ENCODE measurements at regions not wholly inside any gene's neighbourhood (a gene's known extent, or its start where the extent isn't known, plus 50 kb on each side); places are given as distances from the start of the nearest gene placed in this dataset.

DNA sequence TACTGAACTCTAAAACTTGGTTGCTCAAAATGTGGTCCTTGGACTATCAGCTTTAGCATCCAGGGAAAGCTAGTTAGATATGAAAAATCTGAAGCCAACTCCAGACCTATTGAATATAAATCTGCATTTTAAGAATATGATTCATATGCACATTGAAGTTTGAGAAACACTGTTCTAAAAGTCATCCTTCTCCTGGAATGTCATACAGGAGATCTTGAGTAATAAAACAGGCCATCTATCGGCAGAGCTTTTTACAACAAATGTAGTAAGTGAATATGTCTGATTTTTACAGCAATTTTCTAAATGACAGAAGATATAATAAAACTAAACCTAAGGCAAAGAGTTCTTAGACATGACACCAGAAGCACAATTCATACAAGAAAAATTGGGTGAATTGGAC is 140.4 kb downstream of the PMP22 start:
- TF ChIP-seq, protein P1, sequence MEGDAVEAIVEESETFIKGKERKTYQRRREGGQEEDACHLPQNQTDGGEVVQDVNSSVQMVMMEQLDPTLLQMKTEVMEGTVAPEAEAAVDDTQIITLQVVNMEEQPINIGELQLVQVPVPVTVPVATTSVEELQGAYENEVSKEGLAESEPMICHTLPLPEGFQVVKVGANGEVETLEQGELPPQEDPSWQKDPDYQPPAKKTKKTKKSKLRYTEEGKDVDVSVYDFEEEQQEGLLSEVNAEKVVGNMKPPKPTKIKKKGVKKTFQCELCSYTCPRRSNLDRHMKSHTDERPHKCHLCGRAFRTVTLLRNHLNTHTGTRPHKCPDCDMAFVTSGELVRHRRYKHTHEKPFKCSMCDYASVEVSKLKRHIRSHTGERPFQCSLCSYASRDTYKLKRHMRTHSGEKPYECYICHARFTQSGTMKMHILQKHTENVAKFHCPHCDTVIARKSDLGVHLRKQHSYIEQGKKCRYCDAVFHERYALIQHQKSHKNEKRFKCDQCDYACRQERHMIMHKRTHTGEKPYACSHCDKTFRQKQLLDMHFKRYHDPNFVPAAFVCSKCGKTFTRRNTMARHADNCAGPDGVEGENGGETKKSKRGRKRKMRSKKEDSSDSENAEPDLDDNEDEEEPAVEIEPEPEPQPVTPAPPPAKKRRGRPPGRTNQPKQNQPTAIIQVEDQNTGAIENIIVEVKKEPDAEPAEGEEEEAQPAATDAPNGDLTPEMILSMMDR (IDR thresholded peaks at IDR 0.05) = no peak

DNA sequence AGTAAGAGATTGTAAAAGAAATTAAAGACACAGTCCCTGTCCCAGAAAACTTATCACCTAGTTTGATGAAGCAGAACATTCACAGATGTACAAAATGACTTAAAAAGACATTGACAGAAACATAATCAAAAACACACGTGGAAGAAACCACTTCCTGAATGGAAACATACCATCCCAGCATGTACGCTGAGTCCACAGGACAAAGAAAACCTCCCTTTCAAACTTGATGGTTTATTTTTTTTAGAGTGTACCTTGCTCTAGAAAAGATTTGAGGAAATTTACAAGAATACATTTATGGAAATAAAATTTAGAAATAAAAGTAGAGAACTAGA is 140.9 kb downstream of the PMP22 start:
- TF ChIP-seq, protein P1 (IDR thresholded peaks at IDR 0.05) = no peak

DNA sequence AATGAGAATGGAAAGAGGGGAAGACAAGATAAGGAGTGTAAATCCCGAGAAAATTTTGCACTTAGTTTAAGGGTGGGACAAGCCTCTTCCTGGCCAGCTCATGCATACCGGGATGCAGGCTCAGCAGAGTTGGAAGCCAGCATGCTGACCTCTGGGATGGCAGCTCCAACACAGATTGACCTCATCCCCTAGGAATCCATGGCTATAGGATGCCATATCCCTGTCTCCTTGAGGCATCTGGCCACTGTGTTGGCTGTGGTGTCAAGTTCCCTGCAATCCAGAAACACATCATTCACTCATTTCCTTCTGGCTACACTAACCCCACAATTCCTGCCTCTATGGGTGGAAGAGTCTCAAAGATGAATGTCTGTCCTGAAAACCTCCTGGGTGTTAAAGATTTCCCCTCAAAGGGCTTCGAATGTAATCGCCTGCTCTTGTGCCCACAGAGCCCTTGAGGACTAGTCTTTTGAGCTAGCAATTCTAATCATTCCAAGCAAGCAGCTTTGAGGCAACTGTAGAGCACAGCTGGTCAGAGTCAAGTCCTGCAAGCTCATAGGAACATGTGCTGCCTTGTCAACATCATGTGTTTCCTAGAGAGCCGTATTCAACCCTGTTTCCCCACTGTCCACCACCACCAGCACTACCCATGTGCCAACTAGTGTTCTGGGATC is 141.4 kb downstream of the PMP22 start:
- TF ChIP-seq, protein P1 (IDR thresholded peaks at IDR 0.05) = no peak

DNA sequence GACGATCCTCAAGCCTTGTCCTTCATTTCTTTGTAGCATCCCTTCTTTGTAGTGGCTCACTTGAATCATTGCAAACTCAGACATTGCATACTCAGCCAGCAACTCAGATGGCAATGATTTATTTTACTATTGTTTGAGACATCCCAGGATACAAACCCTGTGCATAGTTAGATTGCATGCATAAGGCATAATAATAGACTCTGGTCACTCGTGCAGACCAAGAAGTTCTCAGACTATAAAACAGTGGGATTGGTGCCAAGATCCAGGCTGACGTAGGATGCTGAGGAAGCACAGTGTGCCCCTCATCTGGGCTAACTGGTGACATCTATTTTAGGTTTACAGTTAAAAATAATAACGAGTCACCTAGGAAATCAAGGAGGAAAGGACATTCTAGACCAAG is 142.3 kb downstream of the PMP22 start:
- TF ChIP-seq, protein P1 (IDR thresholded peaks at IDR 0.05) = no peak

DNA sequence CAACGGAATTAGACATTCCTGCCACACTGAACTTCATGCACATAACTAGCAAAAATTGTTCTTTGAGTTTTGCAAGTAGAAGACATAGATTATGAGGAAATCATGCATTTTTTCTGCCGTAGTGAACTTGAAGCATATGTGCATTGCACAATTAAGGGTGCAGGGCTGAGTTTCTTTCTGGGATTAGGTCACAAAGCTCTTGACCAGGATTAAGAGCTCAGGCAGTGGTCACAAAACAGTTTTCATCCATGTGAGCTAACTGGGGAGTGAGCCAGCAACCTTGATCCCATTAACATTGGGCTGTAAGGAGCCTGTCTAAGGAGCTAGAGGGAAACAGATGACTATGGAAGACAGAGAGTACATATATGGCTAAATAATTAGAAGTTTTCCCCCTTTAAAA is 143.7 kb downstream of the PMP22 start:
- TF ChIP-seq, protein P1 (IDR thresholded peaks at IDR 0.05) = no peak

DNA sequence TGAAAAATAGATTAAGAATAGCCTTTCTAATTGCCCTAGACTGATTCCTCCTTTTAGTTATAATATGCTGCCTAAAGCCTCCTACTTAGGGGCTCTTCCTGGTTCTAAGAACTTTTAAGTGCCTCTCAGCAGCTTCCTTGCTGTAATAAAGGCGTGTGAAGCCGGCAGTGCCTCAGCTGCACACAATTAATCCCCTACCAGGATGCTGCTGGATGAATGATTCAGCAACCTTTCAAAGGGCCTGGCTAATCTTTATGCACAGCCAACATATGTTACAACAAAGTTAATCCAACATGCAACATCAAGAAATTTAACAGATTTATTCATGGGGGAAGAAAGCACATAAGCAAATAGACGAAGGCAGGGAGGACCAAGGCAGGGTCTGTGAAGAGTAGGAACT is 145.2 kb downstream of the PMP22 start:
- TF ChIP-seq, protein P1 (IDR thresholded peaks at IDR 0.05) = no peak

DNA sequence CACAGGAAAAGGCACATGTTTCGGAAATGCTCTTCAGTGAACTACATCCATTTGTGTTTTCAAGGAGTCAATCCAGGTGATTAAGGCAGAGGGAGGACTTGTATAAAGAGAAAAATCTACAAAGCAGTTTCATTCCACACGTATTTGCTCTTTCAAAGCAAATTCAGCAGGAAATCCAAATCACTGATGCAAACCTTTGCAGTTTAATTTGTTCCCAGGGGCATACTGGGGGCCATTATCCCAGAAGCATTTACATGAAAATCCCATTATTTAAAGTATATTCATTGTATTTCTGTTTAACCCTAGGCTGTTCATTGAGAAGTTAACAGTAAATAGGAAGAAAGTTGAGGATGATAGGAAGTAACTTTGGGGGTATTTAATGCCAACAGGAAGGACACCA is 147.9 kb downstream of the PMP22 start:
- TF ChIP-seq, protein P1 (IDR thresholded peaks at IDR 0.05) = no peak
